Stimulated activated CD8-positive, alpha-beta memory T cell treated with anti-CD3 and anti-CD28 coated beads, Interleukin-12 subunit alpha, Interleukin-12 subunit beta, amount 100 ng/mL, for 24 hours (primary cell): ENCODE measurements at regions not wholly inside any gene's neighbourhood (a gene's known extent, or its start where the extent isn't known, plus 50 kb on each side); places are given as distances from the start of the nearest gene placed in this dataset.

Experiments used
- DNase-seq: peaks from one replicate; pipeline ENCODE4 v3.0.0-alpha.2; 2020; ENCODE audit errors: extremely low read depth

- no peak for DNase-seq
These were observed 120.9 kb upstream of the CAND1 start for GRCh38 chr12:67148265-67148664.

GRCh38 chr12:67151886-67152285, 117.3 kb upstream of the CAND1 start:
- DNase-seq: no peak

- no peak for DNase-seq
These were observed 116.7 kb upstream of the CAND1 start for GRCh38 chr12:67152451-67152850.

- no peak for DNase-seq
These were observed 114.3 kb upstream of the CAND1 start for GRCh38 chr12:67154901-67155300.

- DNase-seq: no peak
These were observed 113.3 kb upstream of the CAND1 start for GRCh38 chr12:67155863-67156262.

- no peak for DNase-seq
These were observed 107.7 kb upstream of the CAND1 start for GRCh38 chr12:67161322-67161918.

- DNase-seq: no peak
These were observed 95.9 kb upstream of the CAND1 start for GRCh38 chr12:67173258-67173657.

GRCh38 chr12:67182551-67182950, 86.6 kb upstream of the CAND1 start:
- no peak for DNase-seq

GRCh38 chr12:67193704-67194103, 75.5 kb upstream of the CAND1 start:
- DNase-seq: no peak

GRCh38 chr12:67200386-67200785, 68.8 kb upstream of the CAND1 start:
- DNase-seq: no peak

- no peak for DNase-seq
These were observed 67.0 kb upstream of the CAND1 start for GRCh38 chr12:67202011-67202677.

GRCh38 chr12:67202678-67203012, 66.5 kb upstream of the CAND1 start:
- DNase-seq: no peak

GRCh38 chr12:67208281-67209067, 60.7 kb upstream of the CAND1 start:
- DNase-seq: no peak

- DNase-seq: no peak
These were observed 58.1 kb upstream of the CAND1 start for GRCh38 chr12:67211029-67211428.

GRCh38 chr12:67211494-67211893, 57.7 kb upstream of the CAND1 start:
- no peak for DNase-seq

GRCh38 chr12:67217647-67218046, 51.5 kb upstream of the CAND1 start:
- no peak for DNase-seq
